ENCODE measurements at regions not wholly inside any gene's neighbourhood (a gene's known extent, or its start where the extent isn't known, plus 50 kb on each side); places are given as distances from the start of the nearest gene placed in this dataset.

DNA sequence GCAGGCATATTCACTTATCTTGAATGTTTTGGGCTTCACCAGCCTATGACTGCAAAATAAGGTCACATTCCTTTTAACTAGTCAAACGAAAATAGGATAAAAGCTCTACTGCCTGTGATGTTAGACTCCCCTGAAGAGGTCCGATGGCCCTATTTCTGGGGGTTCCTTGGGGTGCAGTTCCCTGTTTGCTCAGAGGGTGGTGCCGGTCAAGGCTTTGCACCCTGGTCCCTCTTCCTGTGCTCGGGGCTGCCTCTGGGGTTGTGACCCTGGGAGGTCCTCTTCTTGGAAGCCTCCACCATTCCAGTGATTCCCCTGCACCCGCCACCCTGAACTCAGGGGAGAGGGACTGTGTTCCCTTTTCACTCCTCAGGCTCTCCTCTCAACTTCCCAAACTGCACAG is 86.7 kb upstream of the ANKRD34C start:
- no peak for DNase-seq (ENCODE audit: low spot score in 2 of 2)
- Histone ChIP-seq H3K36me3 (no peaks in the 10 kb centered on the region), H3K4me3 (no peak overlapping the region), H3K4me1 (no peaks in the 10 kb centered on the region), H3K27ac (no peak overlapping the region), H3K27me3 (peaks cover 0 to 14% of the 10 kb centered on the region in 2 donors), H3K9me3 (no peaks in the 10 kb centered on the region)
- no peak for TF ChIP-seq POLR2A (IDR thresholded peaks at IDR 0.05)
- TF ChIP-seq EP300 (IDR thresholded peaks at IDR 0.05), result no peak
- TF ChIP-seq, protein P1, sequence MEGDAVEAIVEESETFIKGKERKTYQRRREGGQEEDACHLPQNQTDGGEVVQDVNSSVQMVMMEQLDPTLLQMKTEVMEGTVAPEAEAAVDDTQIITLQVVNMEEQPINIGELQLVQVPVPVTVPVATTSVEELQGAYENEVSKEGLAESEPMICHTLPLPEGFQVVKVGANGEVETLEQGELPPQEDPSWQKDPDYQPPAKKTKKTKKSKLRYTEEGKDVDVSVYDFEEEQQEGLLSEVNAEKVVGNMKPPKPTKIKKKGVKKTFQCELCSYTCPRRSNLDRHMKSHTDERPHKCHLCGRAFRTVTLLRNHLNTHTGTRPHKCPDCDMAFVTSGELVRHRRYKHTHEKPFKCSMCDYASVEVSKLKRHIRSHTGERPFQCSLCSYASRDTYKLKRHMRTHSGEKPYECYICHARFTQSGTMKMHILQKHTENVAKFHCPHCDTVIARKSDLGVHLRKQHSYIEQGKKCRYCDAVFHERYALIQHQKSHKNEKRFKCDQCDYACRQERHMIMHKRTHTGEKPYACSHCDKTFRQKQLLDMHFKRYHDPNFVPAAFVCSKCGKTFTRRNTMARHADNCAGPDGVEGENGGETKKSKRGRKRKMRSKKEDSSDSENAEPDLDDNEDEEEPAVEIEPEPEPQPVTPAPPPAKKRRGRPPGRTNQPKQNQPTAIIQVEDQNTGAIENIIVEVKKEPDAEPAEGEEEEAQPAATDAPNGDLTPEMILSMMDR (IDR thresholded peaks at IDR 0.05), result no peak
- 58 to 59% methylated on average over 5 of the region's 5 CpGs for WGBS, 2 donors

DNA sequence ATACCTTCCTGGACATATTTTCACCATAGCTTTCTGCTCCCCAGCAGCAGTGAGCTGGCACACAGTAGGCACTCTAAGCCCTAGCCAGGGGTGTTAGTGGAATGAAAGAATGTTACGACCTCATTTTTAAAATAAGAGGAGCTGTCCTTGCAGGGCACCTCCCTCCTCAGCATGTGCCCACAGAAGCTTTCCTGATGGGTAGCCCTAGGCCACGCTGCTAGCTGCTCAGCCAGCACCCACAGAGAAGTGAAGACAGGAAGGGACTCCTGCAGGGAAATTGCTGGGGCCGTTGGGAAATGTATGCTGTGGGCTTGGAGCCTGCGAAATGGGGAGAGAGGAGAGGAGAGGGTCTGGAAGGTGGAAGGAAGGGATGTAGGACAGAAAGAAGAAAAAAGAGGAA is 87.3 kb upstream of the ANKRD34C start:
- Histone ChIP-seq H3K9me3 (no peaks in the 10 kb centered on the region), H3K27me3 (peaks cover 0 to 14% of the 10 kb centered on the region in 2 donors), H3K36me3 (no peaks in the 10 kb centered on the region), H3K27ac (no peak overlapping the region), H3K4me3 (no peak overlapping the region), H3K4me1 (no peaks in the 10 kb centered on the region)
- 55 to 58% methylated on average over 4 of the region's 4 CpGs for WGBS, 2 donors
- TF ChIP-seq, protein P1 (IDR thresholded peaks at IDR 0.05), result no peak
- no peak for TF ChIP-seq POLR2A (IDR thresholded peaks at IDR 0.05)
- no peak for TF ChIP-seq EP300 (IDR thresholded peaks at IDR 0.05)
- DNase-seq (ENCODE audit: low spot score in 2 of 2), result no peak

DNA sequence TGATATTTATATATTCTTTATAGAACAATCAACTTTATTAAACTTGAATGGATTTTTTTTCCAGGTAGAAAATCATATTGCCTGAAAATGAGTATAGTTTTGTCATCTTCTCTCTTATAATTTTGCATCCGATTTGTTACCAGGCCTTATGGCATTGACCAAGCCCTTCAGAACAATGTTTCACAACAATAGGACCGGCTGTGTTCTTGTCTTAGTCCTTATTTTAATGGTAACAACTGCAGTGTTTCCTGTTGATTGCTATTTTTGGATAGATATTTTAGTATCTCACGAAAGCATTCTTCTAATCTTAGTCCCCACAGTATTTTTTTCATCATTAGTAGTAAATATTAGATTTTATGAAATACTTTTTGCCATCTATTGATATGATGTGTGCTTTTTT is 88.1 kb upstream of the ANKRD34C start:
- peaks cover 0 to 14% of the 10 kb centered on the region in 2 donors for H3K27me3 ChIP-seq
- TF ChIP-seq, protein P1 (IDR thresholded peaks at IDR 0.05), result no peak
- TF ChIP-seq EP300 (IDR thresholded peaks at IDR 0.05), result no peak
- no peak for TF ChIP-seq POLR2A (IDR thresholded peaks at IDR 0.05)
- no peak overlapping the region for H3K4me3 ChIP-seq
- H3K4me1 ChIP-seq, result no peaks in the 10 kb centered on the region
- no peaks in the 10 kb centered on the region for H3K9me3 ChIP-seq
- H3K27ac ChIP-seq, result no peak overlapping the region
- DNase-seq (ENCODE audit: low spot score in 2 of 2), result no peak
- 69 to 74% methylated on average over 3 of the region's 3 CpGs for WGBS, 2 donors
- no peaks in the 10 kb centered on the region for H3K36me3 ChIP-seq

DNA sequence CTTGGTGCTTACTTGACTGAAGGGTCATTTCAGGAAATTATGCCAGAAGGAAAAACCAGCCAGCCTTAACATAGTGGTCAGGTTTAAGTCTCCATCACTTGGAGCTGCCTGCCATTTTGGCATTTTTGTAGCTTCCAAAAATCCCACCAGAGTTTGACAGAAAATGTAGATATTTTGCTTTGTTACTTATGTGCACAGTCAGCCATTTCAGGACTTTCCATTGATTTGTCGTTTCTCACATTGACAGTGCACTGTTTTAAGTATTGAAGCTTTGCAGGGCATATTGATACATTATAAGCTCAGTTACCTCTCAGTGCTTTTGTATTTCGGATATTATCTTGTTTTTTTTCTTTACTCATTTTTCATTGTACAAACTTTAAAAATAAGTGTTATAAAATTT is 89.0 kb upstream of the ANKRD34C start:
- 70 to 90% methylated on average over 2 of the region's 2 CpGs for WGBS, 2 donors
- H3K27ac ChIP-seq, result no peak overlapping the region
- no peak overlapping the region for H3K4me3 ChIP-seq
- H3K27me3 ChIP-seq, result peaks cover 0 to 14% of the 10 kb centered on the region in 2 donors
- no peak for DNase-seq (ENCODE audit: low spot score in 2 of 2)
- H3K4me1 ChIP-seq, result no peaks in the 10 kb centered on the region
- no peaks in the 10 kb centered on the region for H3K36me3 ChIP-seq
- TF ChIP-seq POLR2A (IDR thresholded peaks at IDR 0.05) (no peak), EP300 (IDR thresholded peaks at IDR 0.05) (no peak)
- TF ChIP-seq, protein P1 (IDR thresholded peaks at IDR 0.05), result no peak
- H3K9me3 ChIP-seq, result no peaks in the 10 kb centered on the region

DNA sequence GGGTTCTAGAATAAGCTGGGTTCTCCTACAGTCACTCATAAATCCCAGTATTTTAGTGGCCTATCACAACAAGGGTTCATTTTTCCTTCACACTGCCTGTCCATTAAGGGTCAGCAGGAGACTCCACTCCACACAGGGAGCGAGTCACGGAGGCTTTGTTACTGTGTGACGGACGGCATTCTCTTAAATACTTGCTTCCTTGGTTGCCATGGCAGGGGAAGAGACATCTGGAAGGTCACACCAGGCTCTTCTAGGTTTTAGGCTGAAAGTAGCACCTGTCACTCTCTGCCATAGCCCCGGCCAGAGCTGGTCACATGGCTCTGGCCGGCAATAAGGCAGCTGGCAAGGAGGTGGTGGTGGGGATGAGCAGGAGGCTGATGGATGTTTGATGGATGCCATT is 89.4 kb upstream of the ANKRD34C start:
- H3K27ac ChIP-seq, result no peak overlapping the region
- H3K4me1 ChIP-seq, result no peaks in the 10 kb centered on the region
- H3K9me3 ChIP-seq, result no peaks in the 10 kb centered on the region
- H3K36me3 ChIP-seq, result no peaks in the 10 kb centered on the region
- TF ChIP-seq, protein P1 (IDR thresholded peaks at IDR 0.05), result no peak
- no peak for TF ChIP-seq EP300 (IDR thresholded peaks at IDR 0.05)
- no peak for TF ChIP-seq POLR2A (IDR thresholded peaks at IDR 0.05)
- H3K4me3 ChIP-seq, result no peak overlapping the region
- 63 to 64% methylated on average over 6 of the region's 6 CpGs for WGBS, 2 donors
- peaks cover 0 to 14% of the 10 kb centered on the region in 2 donors for H3K27me3 ChIP-seq
- DNase-seq (ENCODE audit: low spot score in 2 of 2), result no peak
